Femur (tissue), 1 donor: ENCODE measurements at regions not wholly inside any gene's neighbourhood (a gene's known extent, or its start where the extent isn't known, plus 50 kb on each side); places are given as distances from the start of the nearest gene placed in this dataset.
"Not testable (repeated sequence)": the region's sequence is repeated elsewhere in the genome, so short reads cannot be mapped to it uniquely, and the experiment has no call there.

Experiments used
- DNase-seq: peaks from one replicate; pipeline ENCODE4 v3.0.0-alpha.2; 2017

- DNase-seq, result no peak
Measured at GRCh38 chr1:214143006-214143992, 137.7 kb upstream of the SMYD2 start.

GRCh38 chr1:214144521-214144920 is 136.4 kb upstream of the SMYD2 start:
- DNase-seq, result not testable (repeated sequence)

- no peak for DNase-seq
Measured at GRCh38 chr1:214146523-214146922, 134.4 kb upstream of the SMYD2 start.

GRCh38 chr1:214154596-214155292 is 126.2 kb upstream of the SMYD2 start:
- DNase-seq, result no peak

GRCh38 chr1:214155987-214156625 is 124.9 kb upstream of the SMYD2 start:
- DNase-seq, result no peak

GRCh38 chr1:214164173-214164572 is 116.8 kb upstream of the SMYD2 start:
- DNase-seq, result no peak

- DNase-seq, result no peak
Measured at GRCh38 chr1:214165850-214166374, 115.0 kb upstream of the SMYD2 start.

GRCh38 chr1:214174508-214175199 is 106.3 kb upstream of the SMYD2 start:
- DNase-seq, result no peak

- DNase-seq, result no peak
Measured at GRCh38 chr1:214178102-214178501, 102.9 kb upstream of the SMYD2 start.

GRCh38 chr1:214184992-214185391 is 96.0 kb upstream of the SMYD2 start:
- DNase-seq, result no peak

- no peak for DNase-seq
Measured at GRCh38 chr1:214186103-214186824, 94.7 kb upstream of the SMYD2 start.

- DNase-seq, result no peak
Measured at GRCh38 chr1:214187121-214187900, 93.6 kb upstream of the SMYD2 start.

GRCh38 chr1:214187933-214188332 is 93.0 kb upstream of the SMYD2 start:
- no peak for DNase-seq

GRCh38 chr1:214188835-214189234 is 92.1 kb upstream of the SMYD2 start:
- DNase-seq, result no peak

GRCh38 chr1:214192825-214193643 is 87.9 kb upstream of the SMYD2 start:
- DNase-seq, result no peak

GRCh38 chr1:214193691-214194090 is 87.3 kb upstream of the SMYD2 start:
- DNase-seq, result no peak

GRCh38 chr1:214198571-214198970 is 82.4 kb upstream of the SMYD2 start:
- DNase-seq, result no peak

GRCh38 chr1:214199585-214199984 is 81.4 kb upstream of the SMYD2 start:
- no peak for DNase-seq

GRCh38 chr1:214202992-214203391 is 78.0 kb upstream of the SMYD2 start:
- no peak for DNase-seq

GRCh38 chr1:214205053-214205452 is 75.9 kb upstream of the SMYD2 start:
- no peak for DNase-seq
